DOHH2 (cell line): ENCODE measurements at regions not wholly inside any gene's neighbourhood (a gene's known extent, or its start where the extent isn't known, plus 50 kb on each side); places are given as distances from the start of the nearest gene placed in this dataset.

Experiments used
- H3F3A ChIP-seq: fragments of 200-600 bp; sonication (generic), shearing (Covaris generic); 2 replicates; pipeline ENCODE4 v1.6.0; 2016; ENCODE audit warnings: antibody characterized with exemption, mild to moderate bottlenecking; ENCODE audit not compliant: control insufficient read depth, insufficient read depth
- H3K27ac ChIP-seq: fragments of 200-600 bp; sonication (generic); 2 replicates; pipeline ENCODE4 v1.5.1; 2014; ENCODE audit warnings: low read depth, mild to moderate bottlenecking, low read length, moderate library complexity
- H3K27me3 ChIP-seq: fragments of 200-600 bp; sonication (generic); 2 replicates; pipeline ENCODE4 v1.6.1; 2014; ENCODE audit warnings: mild to moderate bottlenecking, low read length, mixed read lengths; ENCODE audit not compliant: control insufficient read depth
- H3K36me3 ChIP-seq: fragments of 200-600 bp; sonication (generic); 2 replicates; pipeline ENCODE4 v1.6.1; 2014; ENCODE audit warnings: mild to moderate bottlenecking, low read length, moderate library complexity, mixed read lengths; ENCODE audit not compliant: control insufficient read depth
- H3K4me1 ChIP-seq: fragments of 200-600 bp; sonication (generic); 2 replicates; pipeline ENCODE4 v1.6.1; 2014; ENCODE audit warnings: mild to moderate bottlenecking, low read length, mixed read lengths; ENCODE audit not compliant: control insufficient read depth
- H3K4me2 ChIP-seq: fragments of 200-600 bp; sonication (generic); 2 replicates; pipeline ENCODE4 v1.6.0; 2014; ENCODE audit warnings: mild to moderate bottlenecking, low read length, moderate library complexity
- H3K4me3 ChIP-seq: fragments of 200-600 bp; sonication (generic); 2 replicates; pipeline ENCODE4 v1.5.1; 2014; ENCODE audit warnings: mild to moderate bottlenecking, low read length, mixed read lengths
- H3K79me2 ChIP-seq: fragments of 200-600 bp; sonication (generic); 2 replicates; pipeline ENCODE4 v1.6.1; 2014; ENCODE audit warnings: mild to moderate bottlenecking, low read length, mixed read lengths; ENCODE audit not compliant: control insufficient read depth
- H3K9me2 ChIP-seq: fragments of 200-600 bp; sonication (generic); replicated peaks from 2 replicates; pipeline ENCODE4 v1.6.1; 2014; ENCODE audit warnings: mild to moderate bottlenecking, low read length, mixed read lengths; ENCODE audit not compliant: control insufficient read depth
- H3K9me3 ChIP-seq: fragments of 200-600 bp; sonication (generic); 2 replicates; pipeline ENCODE4 v1.6.1; 2014; ENCODE audit warnings: antibody characterized with exemption, low read length, mixed read lengths; ENCODE audit not compliant: control insufficient read depth, insufficient read depth
- H4K20me1 ChIP-seq: fragments of 200-600 bp; sonication (generic); 2 replicates; pipeline ENCODE4 v1.6.0; 2014; ENCODE audit warnings: low read depth, mild to moderate bottlenecking, antibody characterized with exemption, low read length, moderate library complexity; ENCODE audit not compliant: control insufficient read depth, insufficient read depth
- EZH2phosphoT487 ChIP-seq: fragments of 200-600 bp; sonication (generic); IDR thresholded peaks from 2 replicates; pipeline ENCODE4 v1.6.1; 2017; ENCODE audit warnings: borderline replicate concordance, mild to moderate bottlenecking, antibody characterized with exemption, low read length, moderate library complexity, mixed read lengths
- TF ChIP-seq, protein P1 (sequence below): fragments of 200-600 bp; sonication (generic); IDR thresholded peaks from one replicate; pipeline ENCODE4 v1.5.1; 2014; ENCODE audit warnings: antibody characterized with exemption, mild to moderate bottlenecking, low read depth, low read length; ENCODE audit not compliant: poor library complexity, severe bottlenecking

GRCh38 chrX:113522814-113523213 lies 682.2 kb upstream of the AMOT start:
- TF ChIP-seq, protein P1, sequence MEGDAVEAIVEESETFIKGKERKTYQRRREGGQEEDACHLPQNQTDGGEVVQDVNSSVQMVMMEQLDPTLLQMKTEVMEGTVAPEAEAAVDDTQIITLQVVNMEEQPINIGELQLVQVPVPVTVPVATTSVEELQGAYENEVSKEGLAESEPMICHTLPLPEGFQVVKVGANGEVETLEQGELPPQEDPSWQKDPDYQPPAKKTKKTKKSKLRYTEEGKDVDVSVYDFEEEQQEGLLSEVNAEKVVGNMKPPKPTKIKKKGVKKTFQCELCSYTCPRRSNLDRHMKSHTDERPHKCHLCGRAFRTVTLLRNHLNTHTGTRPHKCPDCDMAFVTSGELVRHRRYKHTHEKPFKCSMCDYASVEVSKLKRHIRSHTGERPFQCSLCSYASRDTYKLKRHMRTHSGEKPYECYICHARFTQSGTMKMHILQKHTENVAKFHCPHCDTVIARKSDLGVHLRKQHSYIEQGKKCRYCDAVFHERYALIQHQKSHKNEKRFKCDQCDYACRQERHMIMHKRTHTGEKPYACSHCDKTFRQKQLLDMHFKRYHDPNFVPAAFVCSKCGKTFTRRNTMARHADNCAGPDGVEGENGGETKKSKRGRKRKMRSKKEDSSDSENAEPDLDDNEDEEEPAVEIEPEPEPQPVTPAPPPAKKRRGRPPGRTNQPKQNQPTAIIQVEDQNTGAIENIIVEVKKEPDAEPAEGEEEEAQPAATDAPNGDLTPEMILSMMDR, result no peak
- no peak for TF ChIP-seq EZH2phosphoT487
- H3K27me3 ChIP-seq, result no peaks in the 10 kb centered on the region
- no peak overlapping the region for H3K4me3 ChIP-seq
- H3F3A ChIP-seq, result no peaks in the 10 kb centered on the region
- H3K4me2 ChIP-seq, result no peak overlapping the region
- H3K9me3 ChIP-seq, result no peaks in the 10 kb centered on the region
- no peaks in the 10 kb centered on the region for H3K36me3 ChIP-seq
- no peaks in the 10 kb centered on the region for H3K9me2 ChIP-seq
- H3K27ac ChIP-seq, result no peak overlapping the region
- no peaks in the 10 kb centered on the region for H4K20me1 ChIP-seq
- no peaks in the 10 kb centered on the region for H3K79me2 ChIP-seq
- H3K4me1 ChIP-seq, result no peaks in the 10 kb centered on the region

DNA sequence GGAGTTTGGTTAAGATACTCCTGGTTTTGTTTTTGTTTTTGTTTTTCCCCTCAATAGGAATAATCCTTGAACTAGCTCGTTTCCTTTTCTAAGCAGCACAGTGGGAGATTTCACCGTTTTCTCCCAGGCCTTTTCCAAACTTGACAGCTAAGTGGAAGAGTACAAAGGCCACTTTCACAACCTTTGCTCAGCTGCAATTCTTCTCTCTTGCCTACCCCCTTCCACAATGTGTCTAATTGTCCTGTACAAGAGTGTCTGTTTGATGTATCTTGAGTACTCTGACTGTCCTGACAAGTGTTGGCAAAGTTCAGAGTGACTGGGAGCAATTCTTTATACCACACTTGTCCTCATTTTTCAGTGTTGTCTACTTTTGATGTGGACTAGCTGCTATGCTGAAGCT lies 674.3 kb upstream of the AMOT start:
- Histone ChIP-seq H3K4me3 (no peak overlapping the region), H3K9me2 (no peaks in the 10 kb centered on the region), H3K27ac (no peak overlapping the region), H4K20me1 (no peaks in the 10 kb centered on the region), H3K36me3 (no peaks in the 10 kb centered on the region), H3K4me1 (no peaks in the 10 kb centered on the region), H3K4me2 (no peak overlapping the region), H3K9me3 (no peaks in the 10 kb centered on the region), H3K27me3 (no peaks in the 10 kb centered on the region), H3K79me2 (no peaks in the 10 kb centered on the region), H3F3A (no peaks in the 10 kb centered on the region)
- TF ChIP-seq, protein P1, result no peak
- no peak for TF ChIP-seq EZH2phosphoT487

- Histone ChIP-seq H3K4me3 (no peak overlapping the region), H4K20me1 (no peaks in the 10 kb centered on the region), H3F3A (no peaks in the 10 kb centered on the region), H3K9me3 (no peaks in the 10 kb centered on the region), H3K27ac (no peak overlapping the region), H3K36me3 (no peaks in the 10 kb centered on the region), H3K9me2 (no peaks in the 10 kb centered on the region), H3K79me2 (no peaks in the 10 kb centered on the region), H3K4me2 (no peak overlapping the region), H3K27me3 (no peaks in the 10 kb centered on the region), H3K4me1 (no peaks in the 10 kb centered on the region)
- no peak for TF ChIP-seq EZH2phosphoT487
- TF ChIP-seq, protein P1, result no peak
Measured at GRCh38 chrX:113512700-113513395, 672.2 kb upstream of the AMOT start.
